ENCODE measurements at regions not wholly inside any gene's neighbourhood (a gene's known extent, or its start where the extent isn't known, plus 50 kb on each side); places are given as distances from the start of the nearest gene placed in this dataset.

DNA sequence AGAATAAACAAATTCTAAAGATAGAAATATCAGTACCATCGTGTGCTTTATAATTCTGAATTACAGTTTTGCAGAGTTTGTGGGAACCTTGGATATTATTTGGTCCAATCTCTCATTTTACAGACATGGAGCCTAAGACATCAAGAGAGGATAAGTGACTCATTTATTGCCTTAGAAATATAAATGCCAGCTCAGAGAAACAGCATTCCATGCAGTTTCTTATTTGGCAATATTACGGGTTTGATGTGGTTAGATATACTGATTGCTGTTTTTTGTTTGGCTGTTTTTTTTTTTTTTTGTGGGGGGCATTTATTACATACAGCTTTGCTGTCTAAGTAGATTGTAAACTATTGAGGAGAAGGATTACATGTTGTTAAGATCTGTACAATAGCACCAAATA, 1241.1 kb upstream of the LRRTM1 start:
- TF ChIP-seq, protein P1, sequence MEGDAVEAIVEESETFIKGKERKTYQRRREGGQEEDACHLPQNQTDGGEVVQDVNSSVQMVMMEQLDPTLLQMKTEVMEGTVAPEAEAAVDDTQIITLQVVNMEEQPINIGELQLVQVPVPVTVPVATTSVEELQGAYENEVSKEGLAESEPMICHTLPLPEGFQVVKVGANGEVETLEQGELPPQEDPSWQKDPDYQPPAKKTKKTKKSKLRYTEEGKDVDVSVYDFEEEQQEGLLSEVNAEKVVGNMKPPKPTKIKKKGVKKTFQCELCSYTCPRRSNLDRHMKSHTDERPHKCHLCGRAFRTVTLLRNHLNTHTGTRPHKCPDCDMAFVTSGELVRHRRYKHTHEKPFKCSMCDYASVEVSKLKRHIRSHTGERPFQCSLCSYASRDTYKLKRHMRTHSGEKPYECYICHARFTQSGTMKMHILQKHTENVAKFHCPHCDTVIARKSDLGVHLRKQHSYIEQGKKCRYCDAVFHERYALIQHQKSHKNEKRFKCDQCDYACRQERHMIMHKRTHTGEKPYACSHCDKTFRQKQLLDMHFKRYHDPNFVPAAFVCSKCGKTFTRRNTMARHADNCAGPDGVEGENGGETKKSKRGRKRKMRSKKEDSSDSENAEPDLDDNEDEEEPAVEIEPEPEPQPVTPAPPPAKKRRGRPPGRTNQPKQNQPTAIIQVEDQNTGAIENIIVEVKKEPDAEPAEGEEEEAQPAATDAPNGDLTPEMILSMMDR (IDR thresholded peaks at IDR 0.05), result no peak
- no peak for DNase-seq (ENCODE audit: low spot score)
- no peak overlapping the region for H3K27ac ChIP-seq
- H3K4me3 ChIP-seq, result no peak overlapping the region

DNA sequence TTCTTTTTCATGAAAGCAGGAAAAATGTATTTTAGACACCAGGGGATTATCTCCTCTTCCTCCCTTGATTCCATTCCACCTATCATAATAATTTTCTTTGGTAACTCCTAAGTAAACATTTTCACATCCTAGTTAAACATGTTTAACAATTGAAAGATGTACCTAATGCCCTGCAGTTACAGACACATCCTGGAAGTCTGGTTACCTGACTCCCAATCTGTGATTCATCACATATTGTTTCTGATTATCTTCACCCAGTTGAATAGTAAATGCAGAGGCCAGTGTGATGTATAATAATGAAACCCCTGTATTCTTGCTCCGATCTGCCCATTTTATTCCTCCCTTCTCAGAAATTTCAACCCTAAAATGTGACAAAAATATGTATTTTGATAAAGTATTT, 1237.6 kb upstream of the LRRTM1 start:
- DNase-seq (ENCODE audit: low spot score), result no peak
- TF ChIP-seq, protein P1 (IDR thresholded peaks at IDR 0.05), result no peak
- H3K27ac ChIP-seq, result no peak overlapping the region
- no peak overlapping the region for H3K4me3 ChIP-seq

DNA sequence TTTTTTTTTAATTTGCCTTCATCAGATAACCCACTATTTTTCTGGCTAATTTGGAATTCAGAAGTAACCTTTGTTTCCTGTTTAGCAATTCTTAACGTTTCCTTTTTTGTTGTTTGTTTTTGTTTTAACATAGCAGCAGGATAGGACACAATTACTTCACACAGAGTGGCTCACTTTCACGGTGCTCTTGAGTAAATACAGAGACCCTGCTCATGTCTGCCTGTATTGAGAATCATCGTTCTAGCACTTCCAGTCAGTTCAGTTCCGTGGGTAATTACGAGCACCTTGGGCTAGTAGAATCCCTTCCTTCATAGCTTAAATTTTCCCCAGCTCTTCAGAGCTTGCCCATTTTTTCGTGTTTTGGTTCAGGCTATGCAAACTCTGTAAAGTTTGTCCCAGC, 1225.4 kb upstream of the LRRTM1 start:
- TF ChIP-seq, protein P1 (IDR thresholded peaks at IDR 0.05), result no peak
- H3K4me3 ChIP-seq, result no peak overlapping the region
- DNase-seq (ENCODE audit: low spot score), result no peak
- H3K27ac ChIP-seq, result no peak overlapping the region

DNA sequence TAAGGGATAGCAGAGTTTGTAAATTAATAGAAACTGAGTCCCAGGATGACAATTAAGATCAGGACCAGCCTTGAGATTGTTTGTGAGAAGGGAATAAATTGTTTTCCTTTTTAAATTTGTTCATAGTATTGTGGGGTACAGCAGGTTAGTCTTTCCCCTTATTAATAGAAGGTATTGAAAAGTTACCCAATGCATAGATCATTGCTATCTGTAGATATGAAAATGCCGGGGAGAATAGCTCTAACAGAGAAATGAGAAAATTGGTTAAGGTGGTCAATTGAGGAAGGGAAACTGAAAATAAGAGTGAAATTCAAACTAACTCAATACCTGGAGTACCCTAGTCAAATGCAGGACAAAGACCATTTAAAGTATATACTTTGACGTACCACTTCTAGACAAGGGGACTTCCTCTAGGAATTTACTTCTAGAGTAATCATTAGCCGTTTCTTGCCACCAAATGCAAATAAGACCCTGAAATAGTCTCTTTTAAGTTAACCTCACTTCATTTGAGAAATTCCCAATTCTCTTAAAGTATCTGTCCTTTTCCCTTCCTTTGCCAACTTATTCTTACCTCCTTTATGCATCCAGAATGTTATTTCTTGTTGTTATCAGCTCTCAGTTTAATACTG, 1224.4 kb upstream of the LRRTM1 start:
- TF ChIP-seq, protein P1 (IDR thresholded peaks at IDR 0.05), result no peak

DNA sequence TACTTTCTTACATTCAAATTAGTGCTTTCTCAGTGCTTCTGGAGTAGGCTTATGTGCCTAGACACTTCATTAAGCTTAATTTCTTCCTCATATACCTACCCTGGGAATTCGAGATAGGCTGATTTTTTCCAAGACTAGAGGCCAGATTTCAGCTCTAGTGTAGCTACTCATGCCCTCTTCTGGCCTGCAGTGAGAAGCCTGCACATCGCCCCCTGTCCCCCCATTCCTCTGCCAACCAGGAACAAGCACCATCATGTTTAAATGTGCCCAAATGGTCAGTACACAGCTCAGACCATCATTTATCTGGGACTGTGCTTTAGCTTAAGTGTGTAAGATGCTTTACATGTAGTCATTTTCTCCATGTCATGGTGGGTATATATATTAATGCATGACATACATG, 1218.8 kb upstream of the LRRTM1 start:
- DNase-seq (ENCODE audit: low spot score), result no peak
- no peak overlapping the region for H3K27ac ChIP-seq
- TF ChIP-seq, protein P1 (IDR thresholded peaks at IDR 0.05), result no peak
- H3K4me3 ChIP-seq, result no peak overlapping the region

More for the DNA sequence above, 1224.4 kb upstream of the LRRTM1 start:
- Histone ChIP-seq H3K27ac (no peak overlapping the region), H3K4me3 (no peak overlapping the region)
- DNase-seq (ENCODE audit: low spot score), result no peak

DNA sequence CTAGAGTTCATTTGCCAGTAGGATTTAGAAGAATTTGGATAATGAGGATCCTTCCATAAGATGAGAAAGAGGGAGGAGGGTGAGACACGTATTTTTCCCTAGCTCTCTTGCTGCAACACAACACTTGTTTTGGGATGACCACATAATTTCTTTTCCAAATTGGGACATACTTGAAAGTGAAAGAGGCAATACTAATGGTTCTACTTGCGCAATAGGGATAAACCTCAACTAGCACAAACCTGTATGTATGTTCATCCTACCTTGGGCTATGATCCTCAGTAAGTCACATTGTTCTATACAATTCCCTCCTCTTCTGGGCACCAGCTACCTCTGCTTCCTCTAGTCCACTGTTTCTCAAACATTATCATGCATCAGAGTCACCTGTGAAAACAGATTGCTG, 1208.8 kb upstream of the LRRTM1 start:
- no peak for DNase-seq (ENCODE audit: low spot score)
- H3K27ac ChIP-seq, result no peak overlapping the region
- TF ChIP-seq, protein P1 (IDR thresholded peaks at IDR 0.05), result no peak

DNA sequence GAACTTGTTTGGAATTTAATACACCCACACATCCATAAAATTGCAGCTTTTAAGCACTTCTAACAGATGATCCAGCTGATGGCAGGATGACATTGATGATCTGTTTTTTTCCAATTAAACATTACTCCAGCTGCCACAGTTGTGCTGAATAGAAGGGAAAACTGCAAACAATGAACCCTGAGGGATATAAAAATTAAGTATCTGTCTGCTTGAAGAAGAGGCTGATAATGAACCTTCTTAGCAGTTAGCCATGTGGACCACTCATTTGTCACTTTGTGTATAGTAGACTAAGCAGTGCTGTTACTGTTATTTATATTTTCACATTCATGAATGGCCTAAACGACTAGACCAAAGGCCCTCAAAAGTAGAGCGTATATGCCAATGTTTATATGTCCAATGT, 1201.0 kb upstream of the LRRTM1 start:
- DNase-seq (ENCODE audit: low spot score), result no peak
- Histone ChIP-seq H3K4me3 (no peak overlapping the region), H3K27ac (no peak overlapping the region)
- TF ChIP-seq, protein P1 (IDR thresholded peaks at IDR 0.05), result no peak

More for the DNA sequence above, 1208.8 kb upstream of the LRRTM1 start:
- no peak overlapping the region for H3K4me3 ChIP-seq

All from coronary artery (tissue), 2 donors.